ENCODE measurements at regions not wholly inside any gene's neighbourhood (a gene's known extent, or its start where the extent isn't known, plus 50 kb on each side); places are given as distances from the start of the nearest gene placed in this dataset.
"Not testable (repeated sequence)": the region's sequence is repeated elsewhere in the genome, so short reads cannot be mapped to it uniquely, and the experiment has no call there.

DNA sequence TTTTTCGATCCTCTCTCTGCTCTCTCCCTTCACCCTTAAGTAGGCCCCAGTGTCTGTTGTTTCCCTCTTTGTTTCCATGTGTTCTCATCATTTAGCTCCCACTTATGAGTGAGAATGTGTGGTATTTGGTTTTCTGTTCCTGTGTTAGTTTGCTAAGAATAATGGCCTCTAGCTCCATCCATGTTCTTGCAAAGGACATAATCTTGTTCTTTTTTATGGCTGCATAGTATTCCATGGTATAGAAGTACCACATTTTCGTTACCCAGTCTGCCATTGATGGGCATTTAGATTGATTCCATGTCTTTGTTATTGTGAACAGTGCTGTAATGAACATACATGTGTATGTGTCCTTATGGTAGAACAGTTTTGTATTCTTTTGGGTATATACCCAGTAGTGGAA lies 91.5 kb downstream of the TANC2 start:
- 24% methylated on average over 2 of the region's 2 CpGs for WGBS (ENCODE audit: insufficient coverage, low coverage, missing lambda C conversion rate)
- H4K20me1 ChIP-seq (replicated peaks; ENCODE audit: control insufficient read depth, insufficient read depth, low read length); POLR2A ChIA-PET; ATAC-seq; CTCF ChIA-PET (ENCODE audit: low intra/inter-chr PET ratio); H3K27me3 ChIP-seq (ENCODE audit: control insufficient read depth in 2 of 2, insufficient read depth in 2 of 2, low read length in 2 of 2); H3K9me1 ChIP-seq (ENCODE audit: control insufficient read depth, insufficient read depth, low read length); intact Hi-C loops (cut with micrococcal nuclease); H3K4me1 ChIP-seq (replicated peaks in 1 of 2; ENCODE audit: control insufficient read depth in 2 of 2, insufficient read depth in 2 of 2, low read length in 2 of 2); H3K9me3 ChIP-seq (replicated peaks; ENCODE audit: control insufficient read depth, insufficient read depth, low read depth, low read length); H3K4me2 ChIP-seq (ENCODE audit: insufficient read depth, low read length); H3K27ac ChIP-seq (ENCODE audit: extremely low read depth, low read depth, low read length); H3K9ac ChIP-seq (ENCODE audit: insufficient read depth in 1 of 2, low read depth in 2 of 2, low read length in 2 of 2); H3K79me2 ChIP-seq (ENCODE audit: control insufficient read depth, insufficient read depth, low read length); BruUV-seq (replicated peaks); H3K36me3 ChIP-seq (ENCODE audit: control insufficient read depth, insufficient read depth, low read length); DNase-seq (ENCODE audit: extremely low read depth in 1 of 4, low spot score in 3 of 4); FAIRE-seq; H2AFZ ChIP-seq (ENCODE audit: low read depth, low read length); H3K4me3 ChIP-seq; in situ Hi-C loops (cut with MboI): not testable (repeated sequence)
- TF ChIP-seq ZNF146 (CRISPR knock-in tag; IDR thresholded peaks at IDR 0.05; ENCODE audit: unreplicated experiment) (peak; percentile 93), RBM25 (IDR thresholded peaks at IDR 0.05; ENCODE audit: low read depth, low read length, severe bottlenecking) (peak; percentile 54), KDM1A (IDR thresholded peaks at IDR 0.05) (0 out of 4 replicates have a peak, but pooled peaks of 1 of the 2 experiments have one; percentile 15)

DNA sequence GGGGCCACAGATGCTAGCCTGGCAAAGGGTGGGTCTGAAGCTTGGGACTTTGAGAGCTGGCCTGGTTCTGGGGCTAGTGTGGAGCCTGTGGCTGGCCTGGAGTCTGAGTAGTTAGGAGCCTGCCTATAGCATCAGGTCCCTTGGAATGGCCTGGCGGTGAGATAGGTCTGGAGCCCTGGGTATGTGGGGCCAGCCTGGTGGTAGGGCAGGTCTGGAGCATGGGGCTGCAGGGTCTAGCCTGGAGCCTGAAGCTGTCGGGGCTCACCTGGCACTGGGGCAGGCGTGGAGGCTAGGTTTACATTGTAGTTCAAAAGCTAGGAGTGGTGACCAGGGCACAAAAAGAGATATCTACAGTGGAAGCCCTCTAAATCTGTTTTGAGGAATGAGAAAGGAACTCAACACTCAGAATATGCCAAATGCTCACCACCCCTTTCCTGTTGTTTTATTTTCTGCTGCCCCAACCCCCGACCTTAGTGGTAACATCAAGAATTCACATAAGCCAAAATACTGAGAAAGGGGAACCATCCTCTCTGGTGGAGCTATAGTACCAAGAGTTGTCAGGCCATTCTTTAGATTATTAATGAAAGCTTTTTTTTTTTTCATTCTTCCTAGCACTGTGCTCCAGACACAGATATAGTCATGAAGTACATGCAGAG lies 100.3 kb downstream of the TANC2 start:
- FAIRE-seq (no peak), ATAC-seq (no peak), DNase-seq (ENCODE audit: extremely low read depth in 1 of 4, low spot score in 3 of 4) (no peak)
- POLR2A ChIA-PET, result no interaction called here
- Histone ChIP-seq H3K9ac (ENCODE audit: insufficient read depth in 1 of 2, low read depth in 2 of 2, low read length in 2 of 2) (no peak overlapping the region; a peak in 1 of 4 replicates), H4K20me1 (replicated peaks; ENCODE audit: control insufficient read depth, insufficient read depth, low read length) (no peaks in the 10 kb centered on the region), H3K9me1 (ENCODE audit: control insufficient read depth, insufficient read depth, low read length) (no peaks in the 10 kb centered on the region), H3K36me3 (ENCODE audit: control insufficient read depth, insufficient read depth, low read length) (no peaks in the 10 kb centered on the region), H3K4me3 (no peak overlapping the region), H3K4me1 (replicated peaks in 1 of 2; ENCODE audit: control insufficient read depth in 2 of 2, insufficient read depth in 2 of 2, low read length in 2 of 2) (no peaks in the 10 kb centered on the region), H2AFZ (ENCODE audit: low read depth, low read length) (no peak overlapping the region), H3K9me3 (replicated peaks; ENCODE audit: control insufficient read depth, insufficient read depth, low read depth, low read length) (no peaks in the 10 kb centered on the region), H3K27ac (ENCODE audit: extremely low read depth, low read depth, low read length) (no peak overlapping the region), H3K27me3 (ENCODE audit: control insufficient read depth in 2 of 2, insufficient read depth in 2 of 2, low read length in 2 of 2) (no peaks in the 10 kb centered on the region), H3K79me2 (ENCODE audit: control insufficient read depth, insufficient read depth, low read length) (no peaks in the 10 kb centered on the region), H3K4me2 (ENCODE audit: insufficient read depth, low read length) (no peak overlapping the region)
- in situ Hi-C loops (cut with MboI) (no loop called here), intact Hi-C loops (cut with micrococcal nuclease) (no loop called here)
- WGBS (ENCODE audit: insufficient coverage, low coverage, missing lambda C conversion rate), result 46% methylated on average over 4 of the region's 4 CpGs
- CTCF ChIA-PET (ENCODE audit: low intra/inter-chr PET ratio), result no interaction called here
- no TSS peak for BruUV-seq (replicated peaks)
- TF ChIP-seq POLR2A (conservative IDR thresholded peaks at IDR 0.05) (no peak), MCM5 (IDR thresholded peaks at IDR 0.05; ENCODE audit: low read depth) (no peak), BCL6 (CRISPR knock-in tag; IDR thresholded peaks at IDR 0.05) (no peak), ZEB2 (IDR thresholded peaks at IDR 0.05) (no peak), MIER1 (IDR thresholded peaks at IDR 0.05; ENCODE audit: low read depth) (no peak), ZNF253 (CRISPR knock-in tag; conservative IDR thresholded peaks at IDR 0.05) (no peak), SIN3B (IDR thresholded peaks at IDR 0.05; ENCODE audit: low read depth) (no peak), FOXA1 (IDR thresholded peaks at IDR 0.05; ENCODE audit: borderline replicate concordance) (no peak), SETDB1 (IDR thresholded peaks at IDR 0.05; ENCODE audit: low read length) (no peak), PHF21A (IDR thresholded peaks at IDR 0.05; ENCODE audit: borderline replicate concordance, low read depth) (no peak), WHSC1 (IDR thresholded peaks at IDR 0.05; ENCODE audit: low read length) (no peak), HLTF (IDR thresholded peaks at IDR 0.05) (no peak), ZNF232 (CRISPR knock-in tag; IDR thresholded peaks at IDR 0.05) (no peak)
- TF ChIP-seq, protein P1, sequence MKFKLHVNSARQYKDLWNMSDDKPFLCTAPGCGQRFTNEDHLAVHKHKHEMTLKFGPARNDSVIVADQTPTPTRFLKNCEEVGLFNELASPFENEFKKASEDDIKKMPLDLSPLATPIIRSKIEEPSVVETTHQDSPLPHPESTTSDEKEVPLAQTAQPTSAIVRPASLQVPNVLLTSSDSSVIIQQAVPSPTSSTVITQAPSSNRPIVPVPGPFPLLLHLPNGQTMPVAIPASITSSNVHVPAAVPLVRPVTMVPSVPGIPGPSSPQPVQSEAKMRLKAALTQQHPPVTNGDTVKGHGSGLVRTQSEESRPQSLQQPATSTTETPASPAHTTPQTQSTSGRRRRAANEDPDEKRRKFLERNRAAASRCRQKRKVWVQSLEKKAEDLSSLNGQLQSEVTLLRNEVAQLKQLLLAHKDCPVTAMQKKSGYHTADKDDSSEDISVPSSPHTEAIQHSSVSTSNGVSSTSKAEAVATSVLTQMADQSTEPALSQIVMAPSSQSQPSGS (CRISPR knock-in tag; IDR thresholded peaks at IDR 0.05), result no peak
- TF ChIP-seq, protein P2, sequence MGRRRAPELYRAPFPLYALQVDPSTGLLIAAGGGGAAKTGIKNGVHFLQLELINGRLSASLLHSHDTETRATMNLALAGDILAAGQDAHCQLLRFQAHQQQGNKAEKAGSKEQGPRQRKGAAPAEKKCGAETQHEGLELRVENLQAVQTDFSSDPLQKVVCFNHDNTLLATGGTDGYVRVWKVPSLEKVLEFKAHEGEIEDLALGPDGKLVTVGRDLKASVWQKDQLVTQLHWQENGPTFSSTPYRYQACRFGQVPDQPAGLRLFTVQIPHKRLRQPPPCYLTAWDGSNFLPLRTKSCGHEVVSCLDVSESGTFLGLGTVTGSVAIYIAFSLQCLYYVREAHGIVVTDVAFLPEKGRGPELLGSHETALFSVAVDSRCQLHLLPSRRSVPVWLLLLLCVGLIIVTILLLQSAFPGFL (CRISPR knock-in tag; IDR thresholded peaks at IDR 0.05), result no peak
